ENCODE measurements at regions not wholly inside any gene's neighbourhood (a gene's known extent, or its start where the extent isn't known, plus 50 kb on each side); places are given as distances from the start of the nearest gene placed in this dataset.

DNA sequence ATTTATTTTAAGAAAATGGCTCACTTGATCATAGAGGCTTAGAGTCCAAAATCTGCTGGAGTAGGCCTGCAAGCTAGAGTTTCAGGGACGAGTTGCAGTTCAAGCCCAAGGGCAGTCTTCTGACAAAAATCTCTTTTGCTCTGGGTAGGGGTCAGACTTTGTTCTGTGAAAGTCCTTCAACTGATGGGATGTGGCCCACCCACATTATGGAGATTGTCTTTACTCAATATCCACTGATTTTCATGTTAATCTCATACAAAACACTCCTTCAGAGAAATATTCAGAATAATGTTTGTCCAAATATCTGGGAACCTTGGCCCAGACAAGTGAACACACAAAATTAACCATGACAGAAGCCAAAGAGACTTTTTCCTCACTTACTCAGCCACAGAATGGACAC is 98.6 kb upstream of the RSPO3 start:
- DNase-seq, result no peak

DNA sequence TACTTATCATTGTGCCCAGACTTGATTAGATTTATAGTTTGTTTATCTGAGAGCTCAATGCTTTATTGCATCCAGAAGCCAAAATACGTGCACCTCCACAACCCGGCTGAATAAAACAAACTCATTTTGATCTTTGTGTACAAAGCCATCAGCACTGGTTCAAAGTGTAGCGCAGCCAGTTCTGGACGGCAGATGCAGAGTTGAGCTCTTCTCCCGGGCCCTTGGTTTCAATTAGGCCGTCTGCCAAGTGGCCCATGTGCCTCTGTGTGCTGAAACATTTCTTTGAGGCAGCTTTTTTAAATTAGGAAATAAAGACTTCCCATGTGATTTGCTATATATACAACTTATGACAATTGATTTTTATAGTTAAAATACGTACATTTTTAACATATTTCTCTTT is 96.2 kb upstream of the RSPO3 start:
- no peak for DNase-seq

DNA sequence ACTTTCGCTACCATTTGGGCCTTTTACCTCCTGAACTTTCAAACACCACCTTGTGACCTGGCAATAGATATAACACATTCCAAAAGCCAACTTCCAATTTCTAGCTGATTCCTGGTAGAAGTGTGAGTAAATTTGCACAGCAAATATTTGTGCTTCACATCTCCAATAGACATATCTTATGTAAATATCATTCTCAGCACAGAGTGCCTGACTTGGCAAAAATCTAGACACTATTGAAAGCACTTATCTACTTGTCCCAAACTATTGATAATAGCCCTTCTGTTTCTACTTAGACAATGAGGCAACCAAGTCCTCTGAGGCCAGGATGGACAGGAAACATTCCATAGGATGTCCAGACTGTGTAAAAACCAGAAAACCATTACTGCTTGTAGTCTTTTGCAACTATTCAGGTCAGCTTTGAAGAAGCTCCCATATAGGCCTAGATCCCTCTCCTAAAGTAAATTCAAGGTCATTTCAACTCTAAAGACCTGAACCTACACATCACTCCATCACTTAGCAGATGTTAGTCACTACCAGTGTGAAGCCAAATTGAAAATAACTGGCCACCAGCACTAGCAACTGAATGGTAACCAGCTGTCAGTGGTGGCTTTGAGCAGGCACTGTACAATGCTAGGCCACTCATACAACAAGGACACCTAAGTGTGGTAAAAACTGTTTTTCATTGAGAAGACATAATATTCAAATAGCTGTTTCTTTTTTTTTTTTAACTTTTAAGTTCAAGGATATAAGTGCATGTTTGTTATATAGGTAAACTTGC is 95.3 kb upstream of the RSPO3 start:
- DNase-seq, result no peak

DNA sequence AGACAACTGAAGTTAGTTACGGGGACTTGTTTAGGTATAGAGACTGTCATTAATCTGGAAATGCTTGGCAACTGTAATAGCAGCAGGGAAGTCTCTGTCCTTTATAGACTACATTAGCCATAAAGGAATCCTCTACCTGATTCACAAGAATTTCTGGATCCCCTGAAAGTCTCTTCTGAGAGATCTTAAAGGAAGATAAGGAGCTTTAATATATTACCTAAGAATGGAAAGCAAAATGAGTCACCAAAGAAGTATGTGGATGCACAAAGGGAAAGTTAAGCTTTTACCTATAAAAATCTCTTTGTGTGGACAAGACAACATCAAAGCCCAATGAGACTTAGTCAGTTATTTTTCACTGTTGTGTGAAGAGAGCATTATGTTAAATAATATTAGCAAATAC is 92.2 kb upstream of the RSPO3 start:
- no peak for DNase-seq

DNA sequence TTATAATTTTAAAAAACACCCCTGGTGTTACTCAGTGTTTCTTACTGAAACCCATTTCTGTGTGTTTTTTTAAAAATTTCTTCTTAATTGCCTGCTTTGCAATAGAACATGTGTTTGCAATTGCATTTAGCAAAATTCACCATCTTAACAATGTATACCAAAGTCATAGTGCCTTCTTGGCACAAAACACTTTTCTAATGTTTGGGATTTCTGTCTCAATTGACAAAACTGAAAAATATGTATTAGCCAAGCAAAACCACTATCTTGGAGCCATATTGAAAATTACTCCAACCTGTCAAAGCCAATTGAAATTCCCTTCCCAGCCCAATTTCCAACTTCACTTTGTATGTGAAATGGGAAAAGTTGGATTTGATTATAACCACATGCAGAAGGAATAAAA is 88.4 kb upstream of the RSPO3 start:
- no peak for DNase-seq

DNA sequence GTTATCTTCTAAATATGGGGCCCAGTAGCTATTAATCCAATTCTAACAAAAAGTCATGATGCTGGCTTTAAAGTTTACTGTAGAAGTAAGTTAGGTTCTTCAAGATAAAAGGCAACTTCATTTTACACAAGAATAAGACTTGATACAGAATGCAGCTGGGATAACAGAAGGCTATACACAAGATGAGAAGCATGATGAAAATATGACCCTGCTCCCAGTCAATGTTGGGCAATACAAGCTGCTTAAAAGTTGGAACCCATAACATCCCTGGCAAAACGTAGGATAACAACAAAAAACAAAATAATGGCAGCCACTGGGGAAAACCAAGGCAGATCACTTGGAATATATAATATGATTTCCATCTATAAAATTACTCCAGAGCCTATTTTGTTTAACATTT is 87.6 kb upstream of the RSPO3 start:
- no peak for DNase-seq

DNA sequence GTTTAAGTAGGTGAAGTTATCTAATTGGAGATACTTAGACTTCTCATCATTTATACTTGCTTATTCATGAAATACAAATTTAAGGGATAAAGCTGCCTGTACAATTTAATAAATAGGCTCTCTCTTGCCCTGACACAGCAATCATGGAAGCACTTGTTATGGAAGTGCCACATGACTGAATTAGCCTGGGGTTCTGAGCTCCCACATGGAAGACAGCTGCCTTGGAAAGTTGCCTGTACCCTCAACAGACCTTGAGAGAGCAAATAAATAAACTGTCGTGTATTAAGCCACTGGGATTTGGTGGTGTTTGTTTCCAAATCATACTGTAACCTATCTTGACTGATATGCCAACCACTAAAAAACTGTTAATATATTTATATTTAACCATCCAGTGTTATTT is 87.0 kb upstream of the RSPO3 start:
- no peak for DNase-seq

DNA sequence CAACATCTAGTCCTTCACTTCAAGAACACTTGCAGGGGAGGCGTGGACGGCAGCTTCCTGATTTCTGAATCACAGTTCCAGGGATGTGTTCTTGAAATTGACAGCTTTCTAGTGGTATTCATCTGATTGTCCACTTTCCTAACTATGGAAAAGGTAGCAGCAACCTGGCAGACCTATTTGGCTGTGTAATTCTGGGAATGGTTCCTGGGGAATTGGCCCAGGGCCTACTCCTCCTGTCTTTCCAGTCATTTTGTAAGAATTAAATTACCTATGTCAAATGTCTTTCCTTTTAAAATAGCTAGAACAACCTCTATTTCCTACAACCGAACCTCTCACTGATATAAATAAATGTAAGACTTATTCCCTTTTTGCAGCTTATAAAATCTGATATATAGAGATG is 85.5 kb upstream of the RSPO3 start:
- no peak for DNase-seq

DNA sequence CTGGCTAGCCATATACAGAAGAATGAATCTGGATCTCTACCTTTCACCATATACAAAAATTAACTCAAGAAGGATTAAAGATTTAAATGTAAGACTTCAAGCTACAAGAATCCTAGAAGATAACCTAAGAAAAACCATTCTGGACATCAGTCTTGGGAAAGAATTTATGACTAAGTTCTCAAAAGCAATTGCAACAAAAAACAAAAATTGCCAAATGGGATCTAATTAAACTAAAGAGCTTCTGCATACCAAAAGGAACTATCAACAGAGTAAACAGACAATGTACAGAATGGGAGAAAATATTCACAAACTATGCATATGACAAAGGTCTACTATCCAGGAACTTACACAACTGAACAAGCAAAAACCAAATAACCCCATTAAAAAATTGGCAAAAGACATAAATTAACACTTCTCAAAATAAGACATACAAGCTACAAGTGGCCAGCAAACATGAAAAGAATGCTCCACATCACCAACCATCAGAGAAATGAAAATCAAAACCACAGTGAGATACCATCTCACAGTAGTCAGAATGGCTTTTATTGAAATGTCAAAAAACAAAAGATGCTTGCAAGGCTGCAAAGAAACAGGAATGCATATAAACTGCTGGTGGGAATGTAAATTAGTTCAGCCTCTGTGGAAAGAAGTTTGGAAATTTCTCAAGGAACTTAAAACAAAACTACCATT is 66.8 kb upstream of the RSPO3 start:
- no peak for DNase-seq

DNA sequence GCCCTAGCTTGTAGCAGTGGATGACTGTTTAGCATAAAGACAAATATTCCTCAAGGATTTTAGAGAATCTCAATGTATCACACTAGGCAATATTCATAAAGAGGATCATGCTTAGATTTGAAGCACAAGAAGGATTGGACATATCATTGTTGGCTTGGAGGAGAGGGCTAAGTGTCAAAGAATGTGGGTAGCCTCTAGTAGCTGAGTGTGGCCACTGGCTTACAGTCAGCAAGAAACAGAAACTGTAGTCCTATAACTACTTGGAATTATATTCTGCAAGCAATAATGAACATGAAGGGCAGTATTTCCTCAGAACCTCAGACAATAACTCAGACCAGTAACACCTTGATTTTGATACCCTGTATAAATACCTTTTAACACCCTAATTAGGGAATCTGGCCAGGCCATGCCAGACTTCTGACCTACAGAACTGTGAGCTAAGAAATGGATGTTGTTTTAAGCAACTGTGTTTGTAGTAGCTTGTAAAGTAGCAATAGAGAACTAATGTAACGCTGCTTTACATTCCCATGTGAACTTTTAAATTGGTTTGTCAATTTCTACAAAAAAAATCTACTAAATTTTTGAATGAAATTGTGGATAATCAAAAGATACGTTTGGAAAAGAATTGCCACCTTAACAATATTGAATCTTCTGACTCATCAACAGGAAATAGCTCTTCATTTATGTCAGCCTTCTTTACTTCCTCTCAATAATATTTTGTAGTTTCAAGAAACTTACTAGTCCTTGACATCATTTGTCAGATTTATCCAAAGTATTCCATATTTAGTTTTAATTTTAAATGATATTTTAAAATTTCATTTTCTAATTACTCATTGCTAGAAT is 65.2 kb upstream of the RSPO3 start:
- no peak for DNase-seq

DNA sequence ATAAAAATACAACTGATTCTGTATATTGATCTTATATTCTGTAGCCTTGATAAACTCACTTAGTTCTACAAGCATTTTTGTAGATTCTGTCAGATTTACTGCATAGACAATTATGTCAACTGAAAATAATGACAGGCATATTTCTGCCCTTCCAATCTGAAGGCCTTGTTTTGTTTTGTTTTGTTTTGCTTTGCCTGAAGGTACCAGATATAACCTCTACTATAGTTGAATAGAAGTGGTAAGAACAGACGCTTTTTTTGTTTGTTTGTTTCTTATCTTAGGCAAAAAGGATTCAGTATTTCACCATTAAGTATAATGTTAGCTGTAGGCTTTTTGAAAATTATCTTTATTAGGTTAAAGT is 64.6 kb upstream of the RSPO3 start:
- no peak for DNase-seq

DNA sequence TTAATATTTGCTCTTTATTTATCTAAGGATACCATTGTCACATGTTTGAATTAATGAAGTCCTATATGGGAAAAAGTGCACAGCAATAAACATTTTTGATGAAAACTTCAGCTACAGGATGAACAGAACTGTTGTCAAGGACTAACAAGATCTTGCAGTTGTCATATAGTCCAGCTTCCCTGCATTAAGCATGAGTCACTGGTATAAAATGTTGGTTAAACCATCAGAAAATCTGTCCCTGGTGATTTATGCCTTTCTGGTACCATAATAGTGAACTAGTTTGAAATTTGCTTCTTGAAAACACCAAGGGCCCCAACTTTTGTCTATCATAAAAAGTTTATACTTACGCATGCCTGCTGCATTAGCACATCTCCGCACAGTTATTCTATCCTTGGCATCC is 60.4 kb upstream of the RSPO3 start:
- DNase-seq, result no peak

DNA sequence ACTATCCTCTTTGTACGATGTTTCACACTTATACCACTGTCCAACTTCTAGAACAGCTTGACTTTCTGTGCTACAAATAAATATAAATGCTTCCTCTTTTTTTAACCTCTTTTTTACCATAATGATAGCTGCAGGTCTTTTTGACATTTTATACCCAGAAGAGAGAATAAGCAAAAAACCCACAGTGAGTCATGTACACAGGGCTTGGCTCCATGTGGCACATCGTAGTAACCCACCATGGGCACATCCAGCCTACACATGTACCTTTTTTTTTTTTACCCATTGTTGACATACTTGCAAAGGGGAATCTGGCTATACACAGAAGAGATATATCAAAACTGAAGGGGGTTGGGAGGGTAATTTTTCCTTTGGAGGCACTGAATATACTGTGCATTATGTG is 59.5 kb upstream of the RSPO3 start:
- DNase-seq, result no peak
